ENCODE measurements at regions not wholly inside any gene's neighbourhood (a gene's known extent, or its start where the extent isn't known, plus 50 kb on each side); places are given as distances from the start of the nearest gene placed in this dataset.

- no peak for TF ChIP-seq EZH2 (IDR thresholded peaks at IDR 0.05; ENCODE audit: low read depth)
- no peak for TF ChIP-seq CTCF (conservative IDR thresholded peaks at IDR 0.05)
Measured at GRCh38 chr11:100602716-100603115, 84.4 kb upstream of the ARHGAP42 start.
